ENCODE measurements at regions not wholly inside any gene's neighbourhood (a gene's known extent, or its start where the extent isn't known, plus 50 kb on each side); places are given as distances from the start of the nearest gene placed in this dataset.

GRCh38 chr18:77761332-77761731 lies 511.7 kb downstream of the GALR1 start:
- no peak for DNase-seq (ENCODE audit: low read depth)

DNA sequence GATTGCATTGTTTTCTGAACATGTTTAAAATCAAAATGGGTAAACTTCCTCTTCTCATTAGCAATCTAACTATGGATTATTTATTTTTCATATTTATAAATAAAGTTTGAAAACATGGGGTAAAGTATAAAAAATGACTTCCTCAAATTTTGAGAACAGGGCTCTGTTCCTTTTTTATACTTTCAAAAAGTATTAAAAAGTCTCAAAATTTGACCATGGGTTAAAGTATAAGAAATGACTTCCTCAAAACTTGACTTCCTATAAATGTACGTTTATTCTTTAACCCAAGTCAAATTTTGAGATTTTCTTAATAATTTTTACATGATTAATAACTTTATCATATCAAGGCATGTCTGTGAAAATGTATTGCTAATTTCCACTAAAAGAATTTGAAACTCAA lies 512.4 kb downstream of the GALR1 start:
- no peak for DNase-seq (ENCODE audit: low read depth)

DNA sequence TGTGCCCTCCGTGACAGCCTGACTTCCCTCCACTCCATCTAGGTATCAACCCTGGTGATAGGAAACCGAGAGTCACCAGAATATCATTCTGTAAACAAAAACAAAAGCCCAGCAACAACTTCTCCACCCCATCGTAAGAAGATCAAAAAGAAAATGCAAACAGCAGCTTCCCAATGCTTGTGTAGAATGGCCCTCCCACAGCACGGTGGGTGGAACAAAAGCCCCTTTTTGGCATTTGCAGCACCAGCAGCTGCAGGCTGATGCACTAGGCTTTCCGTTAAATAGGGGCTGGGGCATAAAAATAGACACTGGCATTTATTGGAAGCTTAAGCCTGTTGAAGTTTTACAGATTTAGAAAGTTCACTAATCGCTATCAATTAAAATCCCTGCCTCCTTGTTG lies 513.0 kb downstream of the GALR1 start:
- no peak for DNase-seq (ENCODE audit: low read depth)

GRCh38 chr18:77763530-77764145 lies 514.0 kb downstream of the GALR1 start:
- DNase-seq (ENCODE audit: low read depth), result no peak

GRCh38 chr18:77765468-77765867 lies 515.8 kb downstream of the GALR1 start:
- no peak for DNase-seq (ENCODE audit: low read depth)

DNA sequence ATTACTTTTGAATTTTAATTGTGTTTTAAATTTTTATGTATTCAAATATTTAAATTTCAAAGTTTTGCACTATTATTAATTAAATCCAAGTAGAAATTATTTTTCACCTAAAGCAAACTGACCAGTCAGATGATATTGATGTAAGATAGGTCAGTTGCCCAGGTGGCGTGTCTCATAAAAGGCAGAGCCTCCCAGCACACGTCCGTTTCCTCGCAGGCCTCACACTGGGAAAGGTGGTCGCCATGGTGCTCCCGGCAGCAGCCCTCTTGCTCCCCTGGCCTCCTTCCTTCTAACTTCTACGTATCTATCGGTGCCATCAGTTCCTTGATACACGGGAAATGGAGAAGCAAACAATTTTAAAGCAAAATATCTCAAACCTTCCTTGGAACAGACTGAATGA lies 516.8 kb downstream of the GALR1 start:
- DNase-seq (ENCODE audit: low read depth), result no peak

DNA sequence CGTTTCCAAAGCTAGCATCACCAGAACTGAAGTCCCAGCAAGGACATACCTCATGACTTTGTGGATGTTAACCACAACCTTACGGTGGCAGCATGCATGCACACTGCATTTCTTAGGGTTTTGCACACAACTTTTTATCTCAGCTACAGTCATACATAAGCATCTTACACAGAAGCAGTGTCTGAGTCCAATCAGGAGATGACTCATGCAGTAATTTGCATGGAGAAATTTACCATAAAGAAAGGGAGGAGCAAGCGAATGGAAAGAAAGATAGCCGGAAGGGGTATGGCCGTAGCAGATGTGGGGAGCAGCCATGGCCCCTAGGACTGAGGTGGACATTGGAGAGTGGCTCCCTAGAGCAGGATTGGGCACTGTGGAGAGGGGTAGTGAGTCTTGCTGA lies 522.5 kb downstream of the GALR1 start:
- no peak for DNase-seq (ENCODE audit: low read depth)

- DNase-seq (ENCODE audit: low read depth), result no peak
Observed at GRCh38 chr18:77776104-77776503, 526.5 kb downstream of the GALR1 start.

- DNase-seq (ENCODE audit: low read depth), result no peak
Observed at GRCh38 chr18:77777163-77777562, 527.5 kb downstream of the GALR1 start.

- DNase-seq (ENCODE audit: low read depth), result no peak
Observed at GRCh38 chr18:77784759-77785379, 535.2 kb downstream of the GALR1 start.

- DNase-seq (ENCODE audit: low read depth), result no peak
Observed at GRCh38 chr18:77785415-77785975, 535.8 kb downstream of the GALR1 start.

GRCh38 chr18:77803024-77803423 lies 553.4 kb downstream of the GALR1 start:
- no peak for DNase-seq (ENCODE audit: low read depth)

DNA sequence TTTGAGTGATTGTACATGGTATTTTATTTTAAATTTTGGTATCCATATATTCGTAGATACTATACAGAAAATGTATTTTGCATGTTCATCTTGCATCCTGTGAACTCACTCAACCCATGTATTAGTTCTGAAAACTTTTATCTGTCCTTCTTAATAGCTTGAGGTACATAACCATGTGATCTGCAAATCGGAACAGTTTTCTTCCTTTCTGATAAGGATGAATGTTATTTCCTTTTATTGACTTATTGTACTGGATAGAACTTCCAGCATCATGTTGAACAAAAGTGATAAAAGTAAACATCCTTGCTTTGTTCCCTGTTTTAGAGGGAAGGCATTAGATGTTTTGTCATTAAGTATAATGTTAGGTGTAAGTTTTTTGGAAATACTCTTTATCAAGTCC lies 554.7 kb downstream of the GALR1 start:
- no peak for DNase-seq (ENCODE audit: low read depth)

GRCh38 chr18:77807650-77808049 lies 558.0 kb downstream of the GALR1 start:
- DNase-seq (ENCODE audit: low read depth), result no peak

DNA sequence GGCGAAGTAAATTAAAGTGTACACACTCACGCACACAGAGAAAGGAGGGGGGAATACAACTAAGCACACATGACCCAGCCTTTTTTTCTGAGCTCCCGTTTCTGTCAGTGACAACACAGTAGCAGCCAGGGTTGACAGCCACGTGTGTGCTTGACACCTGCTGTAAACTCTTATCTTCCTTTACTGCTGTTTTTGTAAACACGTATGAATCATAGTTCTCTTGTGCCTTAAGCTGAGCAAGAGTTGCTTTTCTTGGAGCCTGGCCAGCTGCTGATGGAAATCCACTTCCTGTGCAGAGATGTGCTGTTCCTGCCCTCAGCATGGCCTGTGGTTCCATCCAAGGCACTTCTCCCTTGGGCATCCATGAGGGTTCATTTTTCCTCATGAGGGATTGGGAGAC lies 561.9 kb downstream of the GALR1 start:
- DNase-seq (ENCODE audit: low read depth), result no peak

DNA sequence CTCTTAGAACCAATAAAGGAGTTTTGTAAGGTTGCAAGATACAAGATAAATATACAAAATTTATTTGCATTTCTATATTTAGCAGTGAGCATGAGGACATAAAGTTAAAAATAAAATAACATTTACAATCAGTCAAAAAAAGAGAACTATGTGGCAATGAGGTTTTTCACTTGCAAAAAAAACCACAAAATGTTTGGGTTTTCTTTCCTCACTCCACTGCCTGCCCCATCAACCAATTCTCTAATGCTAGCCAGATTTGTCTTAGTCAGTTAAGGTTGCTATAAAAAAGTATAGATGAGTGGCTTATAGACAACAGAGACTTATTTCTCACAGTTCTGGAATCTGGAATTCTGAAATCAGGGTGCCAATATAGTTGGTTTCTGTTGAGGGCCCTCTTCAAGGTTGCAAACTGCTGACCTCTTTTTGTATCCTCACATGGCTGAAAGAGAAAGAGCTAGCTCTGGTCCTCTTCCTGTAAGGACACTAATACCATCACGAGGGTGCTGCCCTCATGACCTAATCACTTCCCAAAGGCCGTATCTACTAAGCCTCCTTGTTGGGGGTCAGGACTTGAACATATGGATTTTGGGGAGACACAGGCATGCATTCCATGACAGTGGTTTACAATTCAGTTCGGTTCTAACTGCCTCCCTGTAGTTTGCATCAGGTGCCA lies 566.2 kb downstream of the GALR1 start:
- DNase-seq (ENCODE audit: low read depth), result no peak

GRCh38 chr18:77818328-77818727 lies 568.7 kb downstream of the GALR1 start:
- no peak for DNase-seq (ENCODE audit: low read depth)

DNA sequence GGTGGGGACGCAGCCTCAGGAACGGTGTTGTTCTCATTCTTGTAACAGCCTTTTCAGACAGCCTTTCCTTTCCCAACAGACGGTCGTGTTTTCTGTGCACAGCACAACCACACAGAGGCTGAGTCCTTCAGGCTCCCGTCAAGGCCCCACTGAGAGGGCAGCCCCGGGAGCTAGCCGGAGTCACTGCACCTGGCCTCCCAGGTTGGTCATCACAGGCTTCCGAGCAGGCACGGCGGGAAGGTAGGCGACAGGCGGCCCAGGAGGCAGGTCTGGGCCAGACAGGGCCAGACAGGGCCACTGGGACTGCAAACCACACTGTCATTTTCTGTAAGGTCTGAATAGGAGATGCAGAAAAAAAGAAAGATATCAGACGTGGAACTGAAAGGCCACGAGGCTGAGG lies 570.8 kb downstream of the GALR1 start:
- no peak for DNase-seq (ENCODE audit: low read depth)

DNA sequence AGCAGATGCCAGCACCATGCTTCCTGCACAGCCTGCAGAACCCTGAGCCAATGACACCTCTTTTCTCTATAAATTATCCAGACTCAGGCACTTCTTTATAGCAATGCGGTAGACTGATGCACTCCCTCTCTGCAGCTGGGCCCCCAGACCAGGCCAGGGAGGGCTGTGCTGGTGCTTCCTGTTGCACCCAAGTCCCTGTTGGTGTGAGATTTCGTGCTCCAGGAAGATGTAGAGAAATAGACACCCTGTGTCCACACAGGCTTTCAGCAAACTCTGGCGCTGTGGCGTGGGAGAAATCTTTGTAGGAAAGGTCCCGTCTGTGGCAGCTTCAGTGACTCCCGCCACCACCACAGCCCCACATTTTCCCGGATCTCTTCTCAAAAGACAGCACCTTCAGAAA lies 572.2 kb downstream of the GALR1 start:
- no peak for DNase-seq (ENCODE audit: low read depth)

DNA sequence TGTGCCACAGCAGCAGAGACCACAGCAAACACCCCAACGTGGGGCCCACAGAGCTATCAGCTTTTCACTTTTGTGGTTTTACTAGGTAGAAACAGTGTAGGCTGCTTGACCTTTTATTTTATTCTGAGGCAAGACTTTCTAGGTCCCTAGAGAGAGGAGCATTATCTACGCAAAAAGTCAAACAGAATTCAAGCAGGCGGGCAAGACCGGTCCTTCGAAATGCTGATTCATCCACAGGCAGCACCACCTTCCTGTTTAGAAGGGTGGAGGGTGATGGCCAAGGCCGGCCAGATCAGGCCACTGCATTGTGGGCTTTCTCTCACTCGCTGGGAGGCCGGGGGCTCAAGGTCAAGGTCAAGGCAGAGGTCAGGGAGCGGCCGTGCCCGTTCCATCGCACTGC lies 573.0 kb downstream of the GALR1 start:
- no peak for DNase-seq (ENCODE audit: low read depth)

DNA sequence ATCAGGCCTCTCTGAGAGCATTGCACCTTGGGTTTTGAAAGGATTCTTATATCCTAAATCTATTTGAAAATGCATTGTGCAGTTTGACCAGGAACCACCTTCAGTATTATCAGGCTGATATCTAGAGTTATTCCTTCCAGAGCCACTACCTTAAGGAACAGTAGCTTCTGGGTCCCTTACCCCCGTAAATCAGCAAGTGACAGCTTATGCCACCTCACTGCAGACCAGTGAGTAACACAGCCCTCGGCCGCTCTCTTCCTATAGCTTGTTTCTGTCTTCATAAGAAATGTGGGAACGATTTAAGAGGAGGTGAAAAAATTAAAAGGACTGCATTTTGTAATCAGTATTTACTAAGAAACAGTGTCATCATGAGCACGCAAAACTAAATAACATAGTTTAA lies 584.2 kb downstream of the GALR1 start:
- DNase-seq (ENCODE audit: low read depth), result no peak

DNA sequence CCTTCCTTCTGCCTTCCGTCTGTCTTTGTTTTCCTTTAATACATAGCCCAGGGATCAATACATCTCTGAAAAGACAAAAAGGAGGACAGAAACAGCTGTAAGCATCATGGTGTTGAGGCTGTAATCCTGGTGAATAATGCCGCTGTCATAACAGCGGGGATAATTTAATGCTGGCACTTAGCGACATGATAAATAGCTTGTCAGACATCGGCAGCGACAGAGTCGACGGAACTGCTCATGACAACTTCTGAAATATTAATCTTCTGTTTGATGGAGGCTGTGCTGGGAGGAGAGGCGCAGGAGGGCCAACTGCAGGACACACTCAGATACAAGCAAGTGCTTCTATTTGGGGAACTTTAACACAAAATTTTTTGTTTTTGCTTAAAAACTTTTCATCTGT lies 602.2 kb downstream of the GALR1 start:
- DNase-seq (ENCODE audit: low read depth), result no peak

- DNase-seq (ENCODE audit: low read depth), result no peak
Observed at GRCh38 chr18:77853859-77854258, 604.2 kb downstream of the GALR1 start.
